ENCODE measurements at regions not wholly inside any gene's neighbourhood (a gene's known extent, or its start where the extent isn't known, plus 50 kb on each side); places are given as distances from the start of the nearest gene placed in this dataset.

DNA sequence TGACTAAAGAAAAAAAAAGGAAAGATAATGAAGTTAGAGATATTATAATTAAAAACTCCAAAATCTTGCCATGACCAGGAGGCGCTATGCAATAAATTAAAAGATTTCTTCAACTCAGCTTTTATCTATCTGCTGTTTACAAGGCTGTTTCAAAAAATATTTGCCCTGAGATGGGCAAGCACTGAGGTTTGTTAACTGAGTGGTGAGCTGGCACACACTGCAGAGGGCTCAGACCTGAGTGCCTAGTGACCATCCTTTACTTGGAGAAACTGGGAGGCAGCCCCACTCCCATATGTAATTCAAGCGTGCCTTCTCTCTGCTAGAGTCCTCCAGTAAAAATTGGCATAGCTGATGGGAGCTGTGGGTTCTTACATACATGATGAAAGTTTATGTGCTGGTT is 198.7 kb upstream of the TBC1D5 start:
- TF ChIP-seq RFX5 (IDR thresholded peaks at IDR 0.05) (no peak), SMC3 (IDR thresholded peaks at IDR 0.05) (no peak)
- TF ChIP-seq, protein P1, sequence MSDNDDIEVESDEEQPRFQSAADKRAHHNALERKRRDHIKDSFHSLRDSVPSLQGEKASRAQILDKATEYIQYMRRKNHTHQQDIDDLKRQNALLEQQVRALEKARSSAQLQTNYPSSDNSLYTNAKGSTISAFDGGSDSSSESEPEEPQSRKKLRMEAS (IDR thresholded peaks at IDR 0.05): no peak

All from A549 (cell line).